ENCODE measurements at regions not wholly inside any gene's neighbourhood (a gene's known extent, or its start where the extent isn't known, plus 50 kb on each side); places are given as distances from the start of the nearest gene placed in this dataset.

GRCh38 chr2:54397426-54397825 lies 58.7 kb upstream of the SPTBN1 start (continued):
- TF ChIP-seq ZBED1 (IDR thresholded peaks at IDR 0.05) = no peak
- no peak for TF ChIP-seq U2AF2 (optimal IDR thresholded peaks at IDR 0.05; ENCODE audit: low read depth, low read length)
- TF ChIP-seq ZBTB8A (IDR thresholded peaks at IDR 0.05; ENCODE audit: partially characterized antibody) = no peak
- TF ChIP-seq, protein P1, sequence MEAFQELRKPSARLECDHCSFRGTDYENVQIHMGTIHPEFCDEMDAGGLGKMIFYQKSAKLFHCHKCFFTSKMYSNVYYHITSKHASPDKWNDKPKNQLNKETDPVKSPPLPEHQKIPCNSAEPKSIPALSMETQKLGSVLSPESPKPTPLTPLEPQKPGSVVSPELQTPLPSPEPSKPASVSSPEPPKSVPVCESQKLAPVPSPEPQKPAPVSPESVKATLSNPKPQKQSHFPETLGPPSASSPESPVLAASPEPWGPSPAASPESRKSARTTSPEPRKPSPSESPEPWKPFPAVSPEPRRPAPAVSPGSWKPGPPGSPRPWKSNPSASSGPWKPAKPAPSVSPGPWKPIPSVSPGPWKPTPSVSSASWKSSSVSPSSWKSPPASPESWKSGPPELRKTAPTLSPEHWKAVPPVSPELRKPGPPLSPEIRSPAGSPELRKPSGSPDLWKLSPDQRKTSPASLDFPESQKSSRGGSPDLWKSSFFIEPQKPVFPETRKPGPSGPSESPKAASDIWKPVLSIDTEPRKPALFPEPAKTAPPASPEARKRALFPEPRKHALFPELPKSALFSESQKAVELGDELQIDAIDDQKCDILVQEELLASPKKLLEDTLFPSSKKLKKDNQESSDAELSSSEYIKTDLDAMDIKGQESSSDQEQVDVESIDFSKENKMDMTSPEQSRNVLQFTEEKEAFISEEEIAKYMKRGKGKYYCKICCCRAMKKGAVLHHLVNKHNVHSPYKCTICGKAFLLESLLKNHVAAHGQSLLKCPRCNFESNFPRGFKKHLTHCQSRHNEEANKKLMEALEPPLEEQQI (IDR thresholded peaks at IDR 0.05) = no peak
- TF ChIP-seq NELFE (IDR thresholded peaks at IDR 0.05; ENCODE audit: insufficient read depth, insufficient read length) = no peak
- TF ChIP-seq, protein P2, sequence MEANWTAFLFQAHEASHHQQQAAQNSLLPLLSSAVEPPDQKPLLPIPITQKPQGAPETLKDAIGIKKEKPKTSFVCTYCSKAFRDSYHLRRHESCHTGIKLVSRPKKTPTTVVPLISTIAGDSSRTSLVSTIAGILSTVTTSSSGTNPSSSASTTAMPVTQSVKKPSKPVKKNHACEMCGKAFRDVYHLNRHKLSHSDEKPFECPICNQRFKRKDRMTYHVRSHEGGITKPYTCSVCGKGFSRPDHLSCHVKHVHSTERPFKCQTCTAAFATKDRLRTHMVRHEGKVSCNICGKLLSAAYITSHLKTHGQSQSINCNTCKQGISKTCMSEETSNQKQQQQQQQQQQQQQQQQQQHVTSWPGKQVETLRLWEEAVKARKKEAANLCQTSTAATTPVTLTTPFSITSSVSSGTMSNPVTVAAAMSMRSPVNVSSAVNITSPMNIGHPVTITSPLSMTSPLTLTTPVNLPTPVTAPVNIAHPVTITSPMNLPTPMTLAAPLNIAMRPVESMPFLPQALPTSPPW (CRISPR knock-in tag; IDR thresholded peaks at IDR 0.05) = no peak
- no peak for TF ChIP-seq KLF1 (tag; IDR thresholded peaks at IDR 0.05)
- TF ChIP-seq, protein P3, sequence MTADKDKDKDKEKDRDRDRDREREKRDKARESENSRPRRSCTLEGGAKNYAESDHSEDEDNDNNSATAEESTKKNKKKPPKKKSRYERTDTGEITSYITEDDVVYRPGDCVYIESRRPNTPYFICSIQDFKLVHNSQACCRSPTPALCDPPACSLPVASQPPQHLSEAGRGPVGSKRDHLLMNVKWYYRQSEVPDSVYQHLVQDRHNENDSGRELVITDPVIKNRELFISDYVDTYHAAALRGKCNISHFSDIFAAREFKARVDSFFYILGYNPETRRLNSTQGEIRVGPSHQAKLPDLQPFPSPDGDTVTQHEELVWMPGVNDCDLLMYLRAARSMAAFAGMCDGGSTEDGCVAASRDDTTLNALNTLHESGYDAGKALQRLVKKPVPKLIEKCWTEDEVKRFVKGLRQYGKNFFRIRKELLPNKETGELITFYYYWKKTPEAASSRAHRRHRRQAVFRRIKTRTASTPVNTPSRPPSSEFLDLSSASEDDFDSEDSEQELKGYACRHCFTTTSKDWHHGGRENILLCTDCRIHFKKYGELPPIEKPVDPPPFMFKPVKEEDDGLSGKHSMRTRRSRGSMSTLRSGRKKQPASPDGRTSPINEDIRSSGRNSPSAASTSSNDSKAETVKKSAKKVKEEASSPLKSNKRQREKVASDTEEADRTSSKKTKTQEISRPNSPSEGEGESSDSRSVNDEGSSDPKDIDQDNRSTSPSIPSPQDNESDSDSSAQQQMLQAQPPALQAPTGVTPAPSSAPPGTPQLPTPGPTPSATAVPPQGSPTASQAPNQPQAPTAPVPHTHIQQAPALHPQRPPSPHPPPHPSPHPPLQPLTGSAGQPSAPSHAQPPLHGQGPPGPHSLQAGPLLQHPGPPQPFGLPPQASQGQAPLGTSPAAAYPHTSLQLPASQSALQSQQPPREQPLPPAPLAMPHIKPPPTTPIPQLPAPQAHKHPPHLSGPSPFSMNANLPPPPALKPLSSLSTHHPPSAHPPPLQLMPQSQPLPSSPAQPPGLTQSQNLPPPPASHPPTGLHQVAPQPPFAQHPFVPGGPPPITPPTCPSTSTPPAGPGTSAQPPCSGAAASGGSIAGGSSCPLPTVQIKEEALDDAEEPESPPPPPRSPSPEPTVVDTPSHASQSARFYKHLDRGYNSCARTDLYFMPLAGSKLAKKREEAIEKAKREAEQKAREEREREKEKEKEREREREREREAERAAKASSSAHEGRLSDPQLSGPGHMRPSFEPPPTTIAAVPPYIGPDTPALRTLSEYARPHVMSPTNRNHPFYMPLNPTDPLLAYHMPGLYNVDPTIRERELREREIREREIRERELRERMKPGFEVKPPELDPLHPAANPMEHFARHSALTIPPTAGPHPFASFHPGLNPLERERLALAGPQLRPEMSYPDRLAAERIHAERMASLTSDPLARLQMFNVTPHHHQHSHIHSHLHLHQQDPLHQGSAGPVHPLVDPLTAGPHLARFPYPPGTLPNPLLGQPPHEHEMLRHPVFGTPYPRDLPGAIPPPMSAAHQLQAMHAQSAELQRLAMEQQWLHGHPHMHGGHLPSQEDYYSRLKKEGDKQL (CRISPR knock-in tag; IDR thresholded peaks at IDR 0.05; ENCODE audit: borderline replicate concordance) = no peak
- TF ChIP-seq NCOA2 (IDR thresholded peaks at IDR 0.05; ENCODE audit: partially characterized antibody in 2 of 2) = no peak

Data from K562 (cell line).